Lower leg skin (tissue), 3 donors: ENCODE measurements at regions not wholly inside any gene's neighbourhood (a gene's known extent, or its start where the extent isn't known, plus 50 kb on each side); places are given as distances from the start of the nearest gene placed in this dataset.

ENCODE experiments used
- POLR2A ChIP-seq, 2 donors: fragments of 450-650 bp; IDR thresholded peaks; one replicate each; pipeline ENCODE4 v1.6.1; 2016 to 2017; ENCODE audit warnings: antibody characterized with exemption in 2 of 2, mild to moderate bottlenecking in 1 of 2, moderate library complexity in 1 of 2
- TF ChIP-seq, protein P1 (sequence below), 3 donors: fragments of 450-650 bp; IDR thresholded peaks; one replicate each; pipeline ENCODE4 v1.5.1; 2016; ENCODE audit warnings: antibody characterized with exemption in 3 of 3, mild to moderate bottlenecking in 3 of 3, moderate library complexity in 2 of 3

DNA sequence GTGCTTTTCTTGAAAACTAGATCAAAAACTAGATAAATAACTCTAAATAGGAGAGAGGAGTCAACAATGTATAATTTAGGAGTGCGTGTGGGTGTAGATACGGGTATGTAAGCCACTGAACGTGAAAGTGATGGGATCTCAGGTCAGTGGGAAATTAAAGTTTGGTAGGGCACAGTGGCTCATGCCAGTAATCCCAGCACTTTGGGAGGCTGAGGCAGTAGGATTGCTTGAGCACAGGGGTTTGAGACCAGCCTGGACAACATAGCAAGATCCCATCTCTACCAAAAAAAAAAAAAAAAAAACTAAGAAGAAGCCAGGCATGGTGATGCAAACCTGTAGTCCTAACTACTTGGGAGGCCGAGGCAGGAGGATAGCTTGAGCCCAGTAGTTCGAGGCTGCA is 247.1 kb downstream of the ANAPC1 start:
- TF ChIP-seq, protein P1, sequence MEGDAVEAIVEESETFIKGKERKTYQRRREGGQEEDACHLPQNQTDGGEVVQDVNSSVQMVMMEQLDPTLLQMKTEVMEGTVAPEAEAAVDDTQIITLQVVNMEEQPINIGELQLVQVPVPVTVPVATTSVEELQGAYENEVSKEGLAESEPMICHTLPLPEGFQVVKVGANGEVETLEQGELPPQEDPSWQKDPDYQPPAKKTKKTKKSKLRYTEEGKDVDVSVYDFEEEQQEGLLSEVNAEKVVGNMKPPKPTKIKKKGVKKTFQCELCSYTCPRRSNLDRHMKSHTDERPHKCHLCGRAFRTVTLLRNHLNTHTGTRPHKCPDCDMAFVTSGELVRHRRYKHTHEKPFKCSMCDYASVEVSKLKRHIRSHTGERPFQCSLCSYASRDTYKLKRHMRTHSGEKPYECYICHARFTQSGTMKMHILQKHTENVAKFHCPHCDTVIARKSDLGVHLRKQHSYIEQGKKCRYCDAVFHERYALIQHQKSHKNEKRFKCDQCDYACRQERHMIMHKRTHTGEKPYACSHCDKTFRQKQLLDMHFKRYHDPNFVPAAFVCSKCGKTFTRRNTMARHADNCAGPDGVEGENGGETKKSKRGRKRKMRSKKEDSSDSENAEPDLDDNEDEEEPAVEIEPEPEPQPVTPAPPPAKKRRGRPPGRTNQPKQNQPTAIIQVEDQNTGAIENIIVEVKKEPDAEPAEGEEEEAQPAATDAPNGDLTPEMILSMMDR (IDR thresholded peaks at IDR 0.05) = no peak
- no peak for TF ChIP-seq POLR2A (IDR thresholded peaks at IDR 0.05)
